Hepatocyte (in vitro differentiated cells): ENCODE measurements at regions not wholly inside any gene's neighbourhood (a gene's known extent, or its start where the extent isn't known, plus 50 kb on each side); places are given as distances from the start of the nearest gene placed in this dataset.

Experiments
- DNase-seq: peaks from one replicate; pipeline ENCODE4 v3.0.0-alpha.2; 2016; ENCODE audit warnings: low spot score
- H2AFZ ChIP-seq: fragments of 200-600 bp; sonication (generic); 2 replicates; pipeline ENCODE4 v1.6.0; 2016; ENCODE audit warnings: antibody characterized with exemption, mild to moderate bottlenecking
- H3K27ac ChIP-seq: fragments of 200-600 bp; sonication (generic); 2 replicates; pipeline ENCODE4 v1.5.1; 2016; ENCODE audit warnings: mild to moderate bottlenecking
- H3K27me3 ChIP-seq: fragments of 200-600 bp; sonication (generic); 2 replicates; pipeline ENCODE4 v1.6.1; 2016
- H3K36me3 ChIP-seq: fragments of 200-600 bp; sonication (generic); replicated peaks from 2 replicates; pipeline ENCODE4 v1.5.1; 2016; ENCODE audit warnings: low read depth; ENCODE audit not compliant: insufficient read depth
- H3K4me1 ChIP-seq: fragments of 200-600 bp; sonication (generic); 2 replicates; pipeline ENCODE4 v1.5.1; 2016; ENCODE audit warnings: mild to moderate bottlenecking, moderate library complexity; ENCODE audit not compliant: insufficient read depth
- H3K4me2 ChIP-seq: fragments of 200-600 bp; sonication (generic); 2 replicates; pipeline ENCODE4 v1.6.0; 2016
- H3K4me3 ChIP-seq: fragments of 200-600 bp; sonication (generic); 2 replicates; pipeline ENCODE4 v1.5.1; 2016; ENCODE audit warnings: mild to moderate bottlenecking
- H3K79me2 ChIP-seq: fragments of 200-600 bp; sonication (generic); 2 replicates; pipeline ENCODE4 v1.6.0; 2017; ENCODE audit warnings: mild to moderate bottlenecking
- H3K9me2 ChIP-seq: fragments of 200-600 bp; sonication (generic); replicated peaks from 2 replicates; pipeline ENCODE4 v1.6.0; 2017; ENCODE audit warnings: mild to moderate bottlenecking; ENCODE audit not compliant: insufficient read depth
- H3K9me3 ChIP-seq: fragments of 200-600 bp; sonication (generic); 2 replicates; pipeline ENCODE4 v1.5.1; 2016; ENCODE audit warnings: low read depth, mild to moderate bottlenecking
- H4K20me1 ChIP-seq: fragments of 200-600 bp; sonication (generic); 2 replicates; pipeline ENCODE4 v1.6.0; 2016; ENCODE audit warnings: mild to moderate bottlenecking; ENCODE audit not compliant: insufficient read depth, poor library complexity, severe bottlenecking
- EZH2 ChIP-seq: fragments of 200-600 bp; sonication (generic); IDR thresholded peaks from 2 replicates; pipeline ENCODE4 v1.6.1; 2016; ENCODE audit warnings: antibody characterized with exemption, mild to moderate bottlenecking, borderline replicate concordance
- EZH2phosphoT487 ChIP-seq: fragments of 200-600 bp; sonication (generic); IDR thresholded peaks from one replicate; pipeline ENCODE4 v1.6.1; 2018; ENCODE audit warnings: antibody characterized with exemption, mild to moderate bottlenecking, low read depth, moderate library complexity; ENCODE audit not compliant: unreplicated experiment, severe bottlenecking
- WGBS: methylation state at CpG from one replicate; pipeline ENCODE4 v1.1.6; 2016; ENCODE audit warnings: low lambda C conversion rate; ENCODE audit errors: missing lambda C conversion rate; 5-methylcytosine and 5-hydroxymethylcytosine counted together
- TF ChIP-seq, protein P1 (sequence below): fragments of 200-600 bp; sonication (generic); IDR thresholded peaks from 2 replicates; pipeline ENCODE4 v1.5.1; 2016; ENCODE audit warnings: antibody characterized with exemption, mild to moderate bottlenecking; ENCODE audit not compliant: poor library complexity

DNA sequence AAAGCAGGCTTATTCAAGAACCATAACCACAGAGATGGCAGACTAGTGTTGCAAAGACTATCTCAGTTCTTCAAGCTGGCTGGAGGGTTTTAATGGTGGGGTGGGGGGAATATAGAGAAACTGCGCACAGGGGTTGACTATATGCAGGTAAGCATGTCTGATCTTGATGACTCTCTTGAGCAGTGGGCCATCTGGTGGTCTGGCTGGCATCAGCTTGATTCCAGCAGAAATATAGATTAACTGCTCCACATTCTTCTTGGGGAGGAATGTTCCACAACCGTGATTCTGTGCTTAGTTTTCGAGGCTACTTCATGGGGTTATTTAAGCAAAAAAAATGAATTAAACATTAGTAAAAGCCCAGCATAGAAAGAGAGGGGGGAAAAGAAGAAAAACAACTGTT is 158.8 kb upstream of the PGR start:
- H3K4me3 ChIP-seq: no peak overlapping the region
- H3K79me2 ChIP-seq: no peaks in the 10 kb centered on the region
- H3K27me3 ChIP-seq: no peaks in the 10 kb centered on the region
- WGBS: 92% methylated on average over 3 of the region's 3 CpGs
- no peaks in the 10 kb centered on the region for H4K20me1 ChIP-seq
- H3K4me2 ChIP-seq: no peak overlapping the region
- no peaks in the 10 kb centered on the region for H3K4me1 ChIP-seq
- TF ChIP-seq EZH2 (no peak), EZH2phosphoT487 (no peak)
- TF ChIP-seq, protein P1, sequence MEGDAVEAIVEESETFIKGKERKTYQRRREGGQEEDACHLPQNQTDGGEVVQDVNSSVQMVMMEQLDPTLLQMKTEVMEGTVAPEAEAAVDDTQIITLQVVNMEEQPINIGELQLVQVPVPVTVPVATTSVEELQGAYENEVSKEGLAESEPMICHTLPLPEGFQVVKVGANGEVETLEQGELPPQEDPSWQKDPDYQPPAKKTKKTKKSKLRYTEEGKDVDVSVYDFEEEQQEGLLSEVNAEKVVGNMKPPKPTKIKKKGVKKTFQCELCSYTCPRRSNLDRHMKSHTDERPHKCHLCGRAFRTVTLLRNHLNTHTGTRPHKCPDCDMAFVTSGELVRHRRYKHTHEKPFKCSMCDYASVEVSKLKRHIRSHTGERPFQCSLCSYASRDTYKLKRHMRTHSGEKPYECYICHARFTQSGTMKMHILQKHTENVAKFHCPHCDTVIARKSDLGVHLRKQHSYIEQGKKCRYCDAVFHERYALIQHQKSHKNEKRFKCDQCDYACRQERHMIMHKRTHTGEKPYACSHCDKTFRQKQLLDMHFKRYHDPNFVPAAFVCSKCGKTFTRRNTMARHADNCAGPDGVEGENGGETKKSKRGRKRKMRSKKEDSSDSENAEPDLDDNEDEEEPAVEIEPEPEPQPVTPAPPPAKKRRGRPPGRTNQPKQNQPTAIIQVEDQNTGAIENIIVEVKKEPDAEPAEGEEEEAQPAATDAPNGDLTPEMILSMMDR: no peak
- H3K36me3 ChIP-seq: no peaks in the 10 kb centered on the region
- H3K9me3 ChIP-seq: no peaks in the 10 kb centered on the region
- H3K27ac ChIP-seq: no peak overlapping the region
- DNase-seq: no peak
- no peak overlapping the region for H2AFZ ChIP-seq
- H3K9me2 ChIP-seq: no peaks in the 10 kb centered on the region

DNA sequence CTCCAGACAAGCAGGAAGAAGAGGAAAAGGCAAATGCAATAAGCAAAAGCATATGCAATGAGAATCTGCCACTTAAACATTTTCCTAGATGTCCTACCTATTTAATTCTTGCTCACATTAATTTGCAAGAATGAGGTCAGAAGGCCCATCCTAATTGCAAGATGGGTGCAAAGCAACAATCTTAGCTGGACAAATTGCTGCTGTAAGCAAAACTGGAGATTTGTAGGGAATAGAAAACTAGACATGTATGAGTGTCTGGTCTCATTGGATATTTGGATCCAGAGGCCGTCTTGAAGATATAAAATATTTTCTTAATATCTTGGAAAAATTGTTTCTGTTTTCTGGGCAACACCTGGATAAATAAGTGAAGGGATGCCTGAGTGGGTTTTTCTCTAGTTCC is 150.1 kb upstream of the PGR start:
- Histone ChIP-seq H3K9me3 (no peaks in the 10 kb centered on the region), H2AFZ (no peak overlapping the region), H3K4me1 (no peaks in the 10 kb centered on the region), H3K27ac (no peak overlapping the region), H3K79me2 (no peaks in the 10 kb centered on the region), H3K27me3 (no peaks in the 10 kb centered on the region), H3K36me3 (no peaks in the 10 kb centered on the region), H3K9me2 (no peaks in the 10 kb centered on the region), H4K20me1 (no peaks in the 10 kb centered on the region), H3K4me3 (no peak overlapping the region), H3K4me2 (no peak overlapping the region)
- WGBS: 90% methylated on average over 1 of the region's 1 CpG
- TF ChIP-seq, protein P1: no peak
- TF ChIP-seq EZH2phosphoT487 (no peak), EZH2 (no peak)
- no peak for DNase-seq

DNA sequence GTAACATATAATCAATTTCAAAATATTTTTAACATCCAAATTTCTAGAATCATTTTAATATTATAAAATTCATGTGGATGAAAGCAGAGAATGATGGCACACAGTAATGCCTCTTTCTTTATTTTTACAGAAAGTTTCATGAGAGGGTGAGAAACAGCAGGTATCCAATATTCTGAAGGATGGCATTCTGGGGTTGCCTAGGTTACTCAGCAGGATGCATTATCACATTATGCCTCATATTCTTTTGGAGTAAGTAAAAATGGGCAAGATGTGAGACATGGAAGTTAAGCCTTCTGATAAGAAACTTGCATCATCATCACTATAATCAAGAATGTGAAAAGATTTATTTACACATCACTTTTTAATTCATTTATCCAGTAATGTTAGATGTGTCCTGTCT is 148.7 kb upstream of the PGR start:
- Histone ChIP-seq H3K4me3 (no peak overlapping the region), H3K27ac (no peak overlapping the region), H2AFZ (no peak overlapping the region), H3K79me2 (no peaks in the 10 kb centered on the region), H3K36me3 (no peaks in the 10 kb centered on the region), H3K27me3 (no peaks in the 10 kb centered on the region), H4K20me1 (no peaks in the 10 kb centered on the region), H3K4me1 (no peaks in the 10 kb centered on the region), H3K4me2 (no peak overlapping the region), H3K9me2 (no peaks in the 10 kb centered on the region), H3K9me3 (no peaks in the 10 kb centered on the region)
- TF ChIP-seq, protein P1: no peak
- TF ChIP-seq EZH2phosphoT487 (no peak), EZH2 (no peak)
- no peak for DNase-seq

DNA sequence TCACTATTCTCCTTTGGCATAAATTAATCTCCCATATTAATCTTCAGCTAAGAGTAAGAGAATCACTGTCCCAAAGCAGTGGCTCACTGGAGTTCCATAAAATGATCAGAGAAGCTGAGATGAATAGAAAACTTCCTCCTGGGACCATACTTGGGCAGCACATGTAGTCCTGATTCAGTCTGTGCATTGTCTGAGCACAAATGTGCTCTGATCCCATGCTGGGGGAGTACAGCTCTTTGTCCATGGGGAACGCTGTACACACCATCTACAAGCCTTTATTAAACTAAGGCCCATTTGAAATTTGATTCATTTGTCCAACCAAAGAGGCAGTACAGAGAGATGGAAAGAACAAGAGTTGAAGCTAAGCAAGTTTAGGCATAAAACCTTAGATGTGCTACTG is 147.4 kb upstream of the PGR start:
- no peaks in the 10 kb centered on the region for H3K4me1 ChIP-seq
- H3K79me2 ChIP-seq: no peaks in the 10 kb centered on the region
- no peak overlapping the region for H3K4me3 ChIP-seq
- H3K36me3 ChIP-seq: no peaks in the 10 kb centered on the region
- no peaks in the 10 kb centered on the region for H3K27me3 ChIP-seq
- H2AFZ ChIP-seq: no peak overlapping the region
- WGBS: 95% methylated on average over 1 of the region's 1 CpG
- H3K9me3 ChIP-seq: no peaks in the 10 kb centered on the region
- H3K27ac ChIP-seq: no peak overlapping the region
- no peaks in the 10 kb centered on the region for H3K9me2 ChIP-seq
- H4K20me1 ChIP-seq: no peaks in the 10 kb centered on the region
- TF ChIP-seq, protein P1: no peak
- TF ChIP-seq EZH2phosphoT487 (no peak), EZH2 (no peak)
- no peak overlapping the region for H3K4me2 ChIP-seq
- no peak for DNase-seq
